DOHH2 (cell line): ENCODE measurements at regions not wholly inside any gene's neighbourhood (a gene's known extent, or its start where the extent isn't known, plus 50 kb on each side); places are given as distances from the start of the nearest gene placed in this dataset.
"Not testable (repeated sequence)": the region's sequence is repeated elsewhere in the genome, so short reads cannot be mapped to it uniquely, and the experiment has no call there.

Experiments
- CTCF ChIP-seq: fragments of 200-600 bp; sonication (generic); IDR thresholded peaks from one replicate; pipeline ENCODE4 v1.5.1; 2014; ENCODE audit warnings: antibody characterized with exemption, mild to moderate bottlenecking, low read depth, low read length; ENCODE audit not compliant: poor library complexity, severe bottlenecking
- EZH2phosphoT487 ChIP-seq: fragments of 200-600 bp; sonication (generic); IDR thresholded peaks from 2 replicates; pipeline ENCODE4 v1.6.1; 2017; ENCODE audit warnings: borderline replicate concordance, mild to moderate bottlenecking, antibody characterized with exemption, low read length, moderate library complexity, mixed read lengths

- TF ChIP-seq CTCF, EZH2phosphoT487: not testable (repeated sequence)
Measured at GRCh38 chr3:43227685-43228084, 58.7 kb upstream of the SNRK start.
